H1 (cell line): ENCODE measurements at regions not wholly inside any gene's neighbourhood (a gene's known extent, or its start where the extent isn't known, plus 50 kb on each side); places are given as distances from the start of the nearest gene placed in this dataset.

Experiments
- CTCF ChIA-PET: fragments of 300-600 bp; sonication (Branson Sonifier 250); formaldehyde crosslinking; loops from one replicate; lab custom pipeline; 2021; ENCODE audit not compliant: partially characterized antibody; lab: Charles Lee
- POLR2A ChIA-PET: fragments of 300-600 bp; sonication (Branson Sonifier 250); formaldehyde crosslinking; loops from one replicate; lab custom pipeline; 2021; ENCODE audit warnings: inconsistent platforms; ENCODE audit not compliant: partially characterized antibody; lab: Charles Lee
- DNase-seq, 2 experiments: peaks; one replicate each; pipeline versions ENCODE4 v3.0.0 to v3.0.0-alpha.2; 2010 to 2022; ENCODE audit warnings: low spot score in 2 of 2, low read depth in 1 of 2, mixed read lengths in 1 of 2
- FAIRE-seq: peaks from 2 replicates; lab custom pipeline; 2011; peaks lifted over from hg19 to GRCh38; lab: Jason Lieb, UNC
- H2AFZ ChIP-seq: 2 replicates; pipeline ENCODE4 v1.8.1; 2012; ENCODE audit warnings: low read length, inconsistent platforms
- H2AK5ac ChIP-seq: 2 replicates; pipeline ENCODE4 v1.6.1; 2013; ENCODE audit warnings: low read depth, low read length
- H2BK120ac ChIP-seq: replicated peaks from 2 replicates; pipeline ENCODE3; 2013; ENCODE audit warnings: low read depth, low read length, inconsistent platforms
- H2BK12ac ChIP-seq: 2 replicates; pipeline ENCODE4 v1.6.1; 2013; ENCODE audit warnings: low read depth, low read length
- H2BK15ac ChIP-seq: 2 replicates; pipeline ENCODE4 v1.6.1; 2013; ENCODE audit warnings: low read length
- H2BK20ac ChIP-seq: 2 replicates; pipeline ENCODE4 v1.6.1; 2013; ENCODE audit warnings: low read length
- H2BK5ac ChIP-seq: 2 replicates; pipeline ENCODE4 v1.6.1; 2013; ENCODE audit warnings: low read depth, low read length
- H3K14ac ChIP-seq: 2 replicates; pipeline ENCODE4 v1.6.1; 2013; ENCODE audit warnings: inconsistent platforms; ENCODE audit not compliant: insufficient read length
- H3K18ac ChIP-seq: 2 replicates; pipeline ENCODE4 v1.6.1; 2013; ENCODE audit warnings: low read length; ENCODE audit errors: extremely low read depth
- H3K23ac ChIP-seq: 2 replicates; pipeline ENCODE4 v1.6.1; 2013; ENCODE audit warnings: inconsistent platforms; ENCODE audit not compliant: insufficient read length
- H3K23me2 ChIP-seq: 2 replicates; pipeline ENCODE4 v1.6.1; 2013; ENCODE audit warnings: low read depth, low read length
- H3K27ac ChIP-seq: 2 replicates; pipeline ENCODE4 v1.6.1; 2011; ENCODE audit warnings: low read depth, low read length, inconsistent platforms
- H3K27me3 ChIP-seq, 4 experiments: replicated peaks in 1 of 4; 1 replicate in 1 of 4; 2 replicates in 3 of 4; pipeline versions ENCODE4 v1.6.1 to v1.8.1; 2011 to 2013; ENCODE audit warnings: low read length in 3 of 4, mild to moderate bottlenecking in 3 of 4, inconsistent platforms in 2 of 4, mixed read lengths in 2 of 4, moderate library complexity in 1 of 4; ENCODE audit not compliant: control insufficient read depth in 3 of 4, insufficient read depth in 3 of 4; ENCODE audit errors: extremely low read depth in 1 of 4
- H3K36me3 ChIP-seq, 4 experiments: 2 replicates each; pipeline versions ENCODE4 v1.6.1 to v1.8.1; 2011 to 2013; ENCODE audit warnings: mild to moderate bottlenecking in 4 of 4, low read length in 3 of 4, moderate library complexity in 2 of 4, control low read depth in 1 of 4, inconsistent platforms in 1 of 4; ENCODE audit not compliant: insufficient read depth in 4 of 4, control insufficient read depth in 2 of 4
- H3K4ac ChIP-seq: replicated peaks from 2 replicates; pipeline ENCODE3; 2013; ENCODE audit warnings: low read length, low read depth, mixed read lengths, inconsistent platforms; ENCODE audit not compliant: insufficient read length
- H3K4me1 ChIP-seq, 4 experiments: replicated peaks in 1 of 4; 1 replicate in 1 of 4; 2 replicates in 3 of 4; pipeline versions ENCODE4 v1.6.1 to v1.8.1; 2011 to 2013; ENCODE audit warnings: low read length in 3 of 4, inconsistent platforms in 2 of 4, mixed read lengths in 1 of 4; ENCODE audit not compliant: insufficient read depth in 4 of 4, control insufficient read depth in 3 of 4
- H3K4me2 ChIP-seq, 2 experiments: 2 replicates each; pipeline versions ENCODE4 v1.6.1 to v1.8.1; 2011 to 2013; ENCODE audit warnings: low read depth in 2 of 2, low read length in 2 of 2, control low read depth in 1 of 2, inconsistent platforms in 1 of 2, mild to moderate bottlenecking in 1 of 2; ENCODE audit not compliant: insufficient read depth in 1 of 2
- H3K4me3 ChIP-seq, 4 experiments: fragments of 200-600, 300-600 bp in 1 of 4; sonication (generic), shearing (Covaris generic), sonication (Bioruptor Twin) in 1 of 4; 2 replicates each; pipeline versions ENCODE4 v1.5.1 to v1.8.1; 2011 to 2016; ENCODE audit warnings: low read length in 4 of 4, low read depth in 3 of 4, control low read depth in 2 of 4, inconsistent platforms in 2 of 4, mild to moderate bottlenecking in 2 of 4, mixed read lengths in 1 of 4, moderate library complexity in 1 of 4; ENCODE audit not compliant: insufficient read depth in 2 of 4; ENCODE audit errors: extremely low read depth in 1 of 4
- H3K56ac ChIP-seq: replicated peaks from 2 replicates; pipeline ENCODE3; 2013; ENCODE audit warnings: low read depth, mild to moderate bottlenecking, mixed read lengths, low read length, inconsistent platforms; ENCODE audit not compliant: insufficient read length
- H3K79me1 ChIP-seq: 2 replicates; pipeline ENCODE4 v1.6.1; 2013; ENCODE audit warnings: low read depth, low read length, control low read depth
- H3K79me2 ChIP-seq, 2 experiments: 2 replicates each; pipeline versions ENCODE4 v1.6.1 to v1.8.1; 2012 to 2013; ENCODE audit warnings: low read length in 2 of 2, mild to moderate bottlenecking in 2 of 2, inconsistent platforms in 1 of 2; ENCODE audit not compliant: insufficient read depth in 2 of 2, control insufficient read depth in 1 of 2
- H3K9ac ChIP-seq, 4 experiments: replicated peaks in 1 of 4; 1 replicate in 1 of 4; 2 replicates in 3 of 4; pipeline versions ENCODE4 v1.6.1 to v1.8.1; 2011 to 2013; ENCODE audit warnings: low read depth in 3 of 4, low read length in 3 of 4, control low read depth in 2 of 4, mild to moderate bottlenecking in 2 of 4, moderate library complexity in 2 of 4, inconsistent platforms in 1 of 4; ENCODE audit errors: extremely low read depth in 1 of 4
- H3K9me3 ChIP-seq, 2 experiments: 2 replicates each; pipeline versions ENCODE4 v1.6.1 to v1.8.1; 2012 to 2013; ENCODE audit warnings: mild to moderate bottlenecking in 2 of 2, moderate library complexity in 2 of 2, control low read depth in 1 of 2, inconsistent platforms in 1 of 2, low read depth in 1 of 2, low read length in 1 of 2, mixed read lengths in 1 of 2; ENCODE audit not compliant: insufficient read depth in 2 of 2
- H4K20me1 ChIP-seq, 2 experiments: replicated peaks in 1 of 2; 2 replicates each; pipeline versions ENCODE3 to v1.8.1; 2011 to 2013; ENCODE audit warnings: inconsistent platforms in 2 of 2, low read length in 2 of 2, mild to moderate bottlenecking in 1 of 2; ENCODE audit not compliant: insufficient read depth in 2 of 2, control insufficient read depth in 1 of 2
- H4K5ac ChIP-seq: 2 replicates; pipeline ENCODE4 v1.6.1; 2013; ENCODE audit warnings: low read length, low read depth, mixed read lengths, inconsistent platforms; ENCODE audit not compliant: insufficient read length
- H4K8ac ChIP-seq: 2 replicates; pipeline ENCODE4 v1.8.0; 2013; ENCODE audit warnings: mild to moderate bottlenecking, moderate library complexity, low read length, inconsistent platforms; ENCODE audit not compliant: insufficient read depth; ENCODE audit errors: extremely low read depth
- H4K91ac ChIP-seq: replicated peaks from 2 replicates; pipeline ENCODE3; 2013; ENCODE audit warnings: low read length, mixed read lengths, inconsistent platforms; ENCODE audit not compliant: insufficient read length
- BACH1 ChIP-seq: IDR thresholded peaks from 2 replicates; pipeline ENCODE4 v1.6.1; 2012; ENCODE audit warnings: low read length, improper control_type of control experiment
- CTBP2 ChIP-seq: IDR thresholded peaks from 2 replicates; pipeline ENCODE4 v1.7.0; 2011; ENCODE audit warnings: borderline replicate concordance, mild to moderate bottlenecking, moderate library complexity, mixed read lengths, low read length; ENCODE audit not compliant: insufficient read depth, insufficient read length
- KDM1A ChIP-seq: fragments of 200-600, 300-600 bp; sonication (generic); IDR thresholded peaks from 2 replicates; pipeline ENCODE4 v1.7.1; 2016; ENCODE audit warnings: mild to moderate bottlenecking, low read length, borderline replicate concordance
- KDM4A ChIP-seq: IDR thresholded peaks from one replicate; pipeline ENCODE4 v1.7.1; 2012; ENCODE audit warnings: low read depth, mild to moderate bottlenecking, moderate library complexity, low read length, inconsistent platforms; ENCODE audit not compliant: severe bottlenecking
- NANOG ChIP-seq: IDR thresholded peaks from 2 replicates; pipeline ENCODE4 v1.6.1; 2011; ENCODE audit warnings: low read length, low read depth, mild to moderate bottlenecking, inconsistent platforms; ENCODE audit not compliant: insufficient read depth, poor library complexity, severe bottlenecking
- POLR2A ChIP-seq, 2 experiments: IDR thresholded peaks; 1 replicate in 1 of 2; 2 replicates in 1 of 2; pipeline ENCODE4 v1.6.1; 2011; ENCODE audit warnings: low read depth in 2 of 2, low read length in 2 of 2, mild to moderate bottlenecking in 2 of 2; ENCODE audit errors: control extremely low read depth in 1 of 2
- POLR2AphosphoS5 ChIP-seq: IDR thresholded peaks from 2 replicates; pipeline ENCODE4 v1.6.1; 2011; ENCODE audit warnings: low read depth, low read length
- SIRT6 ChIP-seq: IDR thresholded peaks from one replicate; pipeline ENCODE4 v1.7.1; 2012; ENCODE audit warnings: low read length, inconsistent platforms
- SIX5 ChIP-seq: IDR thresholded peaks from 2 replicates; pipeline ENCODE4 v1.6.1; 2011; ENCODE audit warnings: mild to moderate bottlenecking, low read depth, low read length
- TCF12 ChIP-seq: IDR thresholded peaks from 2 replicates; pipeline ENCODE4 v1.6.1; 2011; ENCODE audit warnings: low read depth, mild to moderate bottlenecking, low read length
- WGBS, 2 experiments: shearing (Covaris generic) in 1 of 2; methylation state at CpG; one replicate each; pipeline versions ENCODE4 v1.1.6 to v1.1.7; 2013 to 2015; ENCODE audit warnings: low lambda C conversion rate in 2 of 2, mixed read lengths in 2 of 2, inconsistent platforms in 1 of 2, low coverage in 1 of 2, missing lambda C conversion rate in 1 of 2; ENCODE audit not compliant: insufficient replicate concordance in 2 of 2, insufficient coverage in 1 of 2, insufficient read length in 1 of 2; ENCODE audit errors: extremely low coverage in 1 of 2, missing lambda C conversion rate in 1 of 2; 5-methylcytosine and 5-hydroxymethylcytosine counted together

DNA sequence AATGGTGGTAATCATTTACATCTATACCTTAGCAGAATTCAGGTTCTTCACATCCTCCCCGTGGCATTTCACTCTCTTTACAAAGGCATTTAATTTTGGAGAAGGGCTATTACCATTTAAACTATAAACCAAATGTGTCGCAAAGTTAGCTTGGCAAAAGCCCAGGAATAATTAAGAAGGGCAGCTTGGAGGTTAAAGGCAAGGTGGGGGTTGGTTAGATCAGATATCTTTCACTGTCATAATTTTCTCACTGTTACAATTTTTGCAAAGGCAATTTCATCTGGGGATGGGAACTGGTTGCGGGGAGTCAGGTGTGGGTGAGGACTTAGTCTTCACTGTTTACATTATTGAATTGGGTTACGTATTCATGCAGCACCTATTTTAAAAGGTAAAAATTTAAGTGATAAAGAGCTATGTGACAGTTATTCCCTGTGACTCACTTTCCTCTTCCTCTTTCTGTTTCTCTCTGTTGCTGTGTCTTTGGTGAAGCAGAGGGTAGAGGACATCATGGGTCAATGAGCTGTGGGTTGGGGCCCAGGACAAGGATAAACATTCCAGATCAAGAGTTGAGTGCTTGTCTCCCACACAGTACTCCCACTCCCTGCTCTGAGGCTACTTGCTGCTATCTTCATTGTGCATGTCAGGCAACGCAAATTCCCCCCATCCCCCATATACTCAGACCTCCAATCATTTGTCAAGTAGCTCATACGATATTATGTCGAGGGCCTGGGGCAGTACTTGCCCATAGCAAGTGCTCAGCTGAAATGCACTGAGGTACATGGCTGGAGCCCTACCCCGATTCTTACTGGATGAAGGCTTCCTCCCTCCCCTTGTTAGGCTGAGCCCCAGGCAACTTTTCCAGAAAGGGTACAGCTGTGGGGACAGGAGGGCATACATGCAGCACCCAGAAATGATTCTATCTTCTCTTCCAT lies 223.1 kb upstream of the MYLIP start:
- Histone ChIP-seq H4K8ac (no peak overlapping the region), H3K4ac (no peak overlapping the region), H3K4me2 (0 out of 4 replicates have a peak overlapping the region, but pooled peaks of 1 of the 2 experiments have one; percentile 24), H2BK15ac (no peak overlapping the region), H4K91ac (peak overlapping the region; percentile 23), H3K9ac (no peak overlapping the region), H3K18ac (peak overlapping the region; percentile 27; the same call in 1 of the 2 replicates), H4K5ac (no peak overlapping the region), H3K79me1 (no peaks in the 10 kb centered on the region), H3K56ac (no peak overlapping the region), H3K23ac (no peak overlapping the region), H3K4me3 (no peak overlapping the region), H3K27me3 (no peaks in the 10 kb centered on the region), H2BK120ac (no peak overlapping the region), H3K4me1 (peaks cover 20 to 36% (median 32%) of the 10 kb centered on the region in 4 experiments; a peak in 6 of 7 replicates), H3K27ac (no peak overlapping the region), H3K23me2 (no peaks in the 10 kb centered on the region), H4K20me1 (no peaks in the 10 kb centered on the region), H2AFZ (no peak overlapping the region; the same call in 1 of the 2 replicates), H3K79me2 (no peaks in the 10 kb centered on the region), H2BK5ac (peak overlapping the region; percentile 63; the same call in 1 of the 2 replicates), H2BK20ac (peak overlapping the region; percentile 96; the same call in 1 of the 2 replicates), H3K36me3 (no peaks in the 10 kb centered on the region), H2AK5ac (no peak overlapping the region), H3K14ac (no peak overlapping the region), H3K9me3 (no peaks in the 10 kb centered on the region), H2BK12ac (0 out of 2 replicates have a peak overlapping the region, but pooled peaks have one; percentile 70)
- TF ChIP-seq KDM1A: no peak
- no peak for TF ChIP-seq TCF12
- no peak for TF ChIP-seq KDM4A
- no peak for TF ChIP-seq CTBP2
- TF ChIP-seq POLR2A (IDR thresholded peaks at IDR 0.05; ENCODE audit: control extremely low read depth in 1 of 2, low read depth in 2 of 2, low read length in 2 of 2): no peak
- TF ChIP-seq NANOG: no peak
- TF ChIP-seq SIRT6: no peak
- TF ChIP-seq POLR2AphosphoS5: no peak
- TF ChIP-seq SIX5: no peak
- no peak for TF ChIP-seq BACH1
- CTCF ChIA-PET: interaction anchor here (0.8 to 7.5 kb wide), 5 partner anchors 9 to 231 kb away, joined by 3 to 55 read pairs (median 5); no protein-coding TSS in a partner anchor
- 85% methylated on average over 8 of the region's 8 CpGs; no CpG with 5 or more reads in 1 of the 2 experiments for WGBS, 2 experiments
- no peak for DNase-seq
- POLR2A ChIA-PET: interaction anchor here (0.6 to 1.2 kb wide), 3 partner anchors 9 to 225 kb away, joined by 3 to 7 read pairs (median 4); no protein-coding TSS in a partner anchor
- no peak for FAIRE-seq
